HUES48 (cell line): ENCODE measurements at regions not wholly inside any gene's neighbourhood (a gene's known extent, or its start where the extent isn't known, plus 50 kb on each side); places are given as distances from the start of the nearest gene placed in this dataset.
A peak's percentile ranks its signal among the peaks of the same experiment; 100 is the strongest.
"Not testable (repeated sequence)": the region's sequence is repeated elsewhere in the genome, so short reads cannot be mapped to it uniquely, and the experiment has no call there.

Experiments
- H3K27ac ChIP-seq: one replicate; pipeline ENCODE4 v1.7.0; 2013; ENCODE audit warnings: low read depth, low read length, inconsistent platforms
- H3K27me3 ChIP-seq: 2 replicates; pipeline ENCODE4 v1.6.1; 2013; ENCODE audit warnings: mild to moderate bottlenecking, low read length; ENCODE audit not compliant: control insufficient read depth, insufficient read depth
- H3K36me3 ChIP-seq: 2 replicates; pipeline ENCODE4 v1.6.1; 2013; ENCODE audit warnings: low read length; ENCODE audit not compliant: control insufficient read depth, insufficient read depth
- H3K4me1 ChIP-seq: 2 replicates; pipeline ENCODE4 v1.6.1; 2013; ENCODE audit warnings: mild to moderate bottlenecking, low read length; ENCODE audit not compliant: control insufficient read depth, insufficient read depth
- H3K4me3 ChIP-seq: 2 replicates; pipeline ENCODE4 v1.5.1; 2013; ENCODE audit warnings: mild to moderate bottlenecking, low read depth, low read length
- H3K9ac ChIP-seq: 2 replicates; pipeline ENCODE4 v1.6.1; 2013; ENCODE audit warnings: mild to moderate bottlenecking, low read depth, low read length, moderate library complexity
- H3K9me3 ChIP-seq: 2 replicates; pipeline ENCODE4 v1.6.1; 2013; ENCODE audit warnings: low read length; ENCODE audit not compliant: control insufficient read depth, insufficient read depth

DNA sequence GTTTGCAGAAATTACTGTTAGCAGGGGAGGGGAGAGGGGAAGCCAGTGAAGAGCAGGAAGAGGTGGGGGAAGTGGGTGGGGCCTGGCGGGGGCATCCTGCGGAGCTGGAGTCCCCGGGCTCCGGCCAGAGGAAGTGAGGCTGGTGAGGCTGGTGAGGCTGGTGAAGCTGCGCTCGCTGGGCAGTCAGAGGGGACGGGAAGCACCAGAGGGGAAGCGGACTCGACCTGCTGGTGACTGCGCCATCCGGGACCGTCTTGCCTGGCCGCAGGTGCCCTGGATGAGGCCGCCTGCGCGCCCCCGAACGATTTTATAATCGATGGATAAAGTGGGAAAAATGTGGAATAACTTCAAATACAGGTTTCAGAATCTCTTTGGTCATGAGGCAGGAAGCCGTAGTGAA is 635.3 kb upstream of the MARCKS start:
- no peak overlapping the region for H3K9ac ChIP-seq
- no peaks in the 10 kb centered on the region for H3K4me1 ChIP-seq
- no peaks in the 10 kb centered on the region for H3K36me3 ChIP-seq
- no peaks in the 10 kb centered on the region for H3K9me3 ChIP-seq
- no peak overlapping the region for H3K4me3 ChIP-seq
- H3K27me3 ChIP-seq = no peaks in the 10 kb centered on the region
- no peak overlapping the region for H3K27ac ChIP-seq

DNA sequence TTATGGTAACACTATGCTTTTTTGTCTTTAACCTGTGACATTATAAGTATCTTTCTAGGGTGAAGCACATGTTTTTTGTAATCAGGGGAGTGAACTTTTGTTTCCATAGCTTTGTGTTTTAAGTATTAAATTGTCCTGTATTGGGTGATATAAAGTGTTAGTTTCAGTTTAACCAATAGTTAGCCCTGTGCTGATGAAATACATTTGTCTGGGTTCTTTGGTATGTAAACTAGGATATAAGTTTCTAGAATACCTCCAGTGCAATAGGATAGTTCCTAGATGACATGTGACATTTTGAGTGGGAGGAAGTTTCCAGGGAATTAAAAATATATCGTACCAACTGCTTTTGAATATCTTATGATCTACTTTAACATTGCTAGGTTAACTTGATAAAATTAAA is 611.0 kb upstream of the MARCKS start:
- no peak overlapping the region for H3K27ac ChIP-seq
- no peaks in the 10 kb centered on the region for H3K4me1 ChIP-seq
- no peaks in the 10 kb centered on the region for H3K27me3 ChIP-seq
- H3K36me3 ChIP-seq = no peaks in the 10 kb centered on the region
- no peaks in the 10 kb centered on the region for H3K9me3 ChIP-seq
- H3K9ac ChIP-seq = no peak overlapping the region
- H3K4me3 ChIP-seq = no peak overlapping the region

DNA sequence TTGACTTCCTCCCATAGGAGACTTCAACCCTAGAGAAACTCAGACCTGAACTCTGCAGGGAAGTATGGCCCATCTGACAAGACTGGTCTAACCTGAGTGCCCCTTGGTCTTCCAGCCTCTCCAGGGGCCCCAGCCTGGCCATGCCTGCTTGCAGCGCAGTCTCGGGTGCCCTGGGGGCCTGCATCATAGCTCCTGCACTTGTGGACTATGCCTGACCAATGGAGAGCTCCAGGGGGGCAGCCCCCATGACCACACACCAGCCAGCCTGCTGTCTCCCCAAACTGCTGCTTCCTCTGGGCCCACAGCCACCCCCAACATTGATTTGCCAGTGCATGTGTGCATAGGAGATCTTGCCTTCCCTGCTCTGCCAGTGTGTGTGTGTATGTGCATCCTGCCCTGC is 608.6 kb upstream of the MARCKS start:
- Histone ChIP-seq H3K9ac (no peak overlapping the region), H3K4me1 (no peaks in the 10 kb centered on the region), H3K4me3 (no peak overlapping the region), H3K36me3 (no peaks in the 10 kb centered on the region), H3K27me3 (no peaks in the 10 kb centered on the region), H3K9me3 (no peaks in the 10 kb centered on the region), H3K27ac (no peak overlapping the region)

DNA sequence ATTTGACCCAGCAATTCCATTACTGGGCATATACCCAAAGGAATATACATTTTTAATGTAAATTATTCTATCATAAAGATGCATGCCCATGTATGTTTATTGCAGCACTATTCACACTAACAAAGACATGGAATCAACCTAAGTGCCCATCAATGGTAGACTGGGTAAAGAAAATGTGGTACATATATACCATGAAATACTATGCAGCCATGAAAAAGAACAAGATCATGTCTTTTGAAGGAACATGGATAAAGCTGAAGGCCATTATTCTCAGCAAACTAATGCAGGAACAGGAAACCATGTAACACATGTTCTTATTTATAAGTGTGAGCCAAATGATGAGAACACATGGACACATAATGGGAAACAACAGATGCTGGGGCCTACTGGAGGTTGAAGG is 603.0 kb upstream of the MARCKS start:
- not testable (repeated sequence) for H3K4me1 ChIP-seq, H3K9me3 ChIP-seq, H3K4me3 ChIP-seq, H3K27ac ChIP-seq, H3K27me3 ChIP-seq, H3K9ac ChIP-seq, H3K36me3 ChIP-seq

DNA sequence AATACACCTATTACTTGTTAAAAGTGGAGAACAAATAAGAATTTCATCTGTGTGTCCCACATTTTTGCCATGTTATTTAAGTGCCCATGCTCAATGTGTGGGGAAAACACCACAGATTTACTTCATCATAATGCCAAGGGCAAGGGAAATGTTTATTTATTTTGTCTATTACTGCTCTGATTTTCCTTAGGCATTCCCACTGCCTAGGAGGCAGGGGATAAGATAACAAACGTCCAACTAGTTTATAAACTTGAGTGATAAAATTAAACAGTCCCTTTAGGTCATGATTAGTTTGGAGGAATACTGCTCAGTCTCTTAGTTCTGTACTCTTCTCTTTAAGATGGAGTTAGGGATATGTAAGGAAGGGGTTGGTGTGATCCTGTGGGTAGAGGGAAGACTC is 598.4 kb upstream of the MARCKS start:
- no peaks in the 10 kb centered on the region for H3K4me1 ChIP-seq
- H3K27ac ChIP-seq = no peak overlapping the region
- no peaks in the 10 kb centered on the region for H3K36me3 ChIP-seq
- peaks cover 12% of the 10 kb centered on the region; the same call in 1 of the 2 replicates for H3K9me3 ChIP-seq
- no peak overlapping the region for H3K4me3 ChIP-seq
- H3K27me3 ChIP-seq = no peaks in the 10 kb centered on the region
- no peak overlapping the region for H3K9ac ChIP-seq

DNA sequence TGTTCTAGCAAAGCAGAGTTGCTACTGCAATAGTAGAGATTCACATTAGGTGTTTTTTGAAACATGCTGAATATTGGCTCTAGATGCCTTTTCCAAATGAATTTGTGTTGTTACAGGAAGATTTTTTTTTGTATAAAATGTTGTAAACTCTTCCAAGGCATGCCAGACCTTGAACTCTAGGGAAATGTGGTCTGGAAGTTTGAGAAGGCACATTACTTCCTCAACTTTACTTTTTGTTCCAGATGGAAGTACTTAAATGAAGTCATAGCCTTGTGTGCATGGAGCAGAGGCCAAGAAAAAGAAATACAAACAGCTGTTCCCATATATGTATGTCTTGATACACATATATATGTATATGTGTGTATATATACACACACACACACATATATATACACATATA is 585.7 kb upstream of the MARCKS start:
- Histone ChIP-seq H3K4me3 (no peak overlapping the region), H3K4me1 (no peaks in the 10 kb centered on the region), H3K9me3 (peaks cover 30% of the 10 kb centered on the region), H3K36me3 (no peaks in the 10 kb centered on the region), H3K27ac (no peak overlapping the region), H3K9ac (no peak overlapping the region), H3K27me3 (no peaks in the 10 kb centered on the region)

DNA sequence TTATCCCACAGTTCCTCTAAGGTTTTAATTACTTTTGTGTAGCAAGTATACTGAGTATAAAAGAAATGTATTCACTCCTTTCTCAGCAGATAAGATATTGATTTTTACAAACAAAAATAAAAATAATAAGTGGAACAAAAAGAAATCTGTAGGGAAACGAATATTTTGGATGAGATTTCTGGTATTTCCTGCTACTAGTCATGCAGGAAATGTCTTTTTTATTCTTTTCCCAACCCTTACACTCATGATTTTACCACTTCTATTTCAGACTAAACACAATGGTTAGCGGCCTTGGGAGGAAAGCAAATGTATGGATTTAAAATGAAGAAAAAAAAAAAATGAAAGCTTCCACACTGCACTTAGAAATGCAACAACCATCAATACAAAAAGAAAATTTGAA is 580.5 kb upstream of the MARCKS start:
- Histone ChIP-seq H3K27ac (no peak overlapping the region), H3K36me3 (no peaks in the 10 kb centered on the region), H3K4me3 (no peak overlapping the region), H3K9ac (no peak overlapping the region), H3K27me3 (no peaks in the 10 kb centered on the region), H3K9me3 (no peaks in the 10 kb centered on the region), H3K4me1 (peaks cover 16% of the 10 kb centered on the region)

DNA sequence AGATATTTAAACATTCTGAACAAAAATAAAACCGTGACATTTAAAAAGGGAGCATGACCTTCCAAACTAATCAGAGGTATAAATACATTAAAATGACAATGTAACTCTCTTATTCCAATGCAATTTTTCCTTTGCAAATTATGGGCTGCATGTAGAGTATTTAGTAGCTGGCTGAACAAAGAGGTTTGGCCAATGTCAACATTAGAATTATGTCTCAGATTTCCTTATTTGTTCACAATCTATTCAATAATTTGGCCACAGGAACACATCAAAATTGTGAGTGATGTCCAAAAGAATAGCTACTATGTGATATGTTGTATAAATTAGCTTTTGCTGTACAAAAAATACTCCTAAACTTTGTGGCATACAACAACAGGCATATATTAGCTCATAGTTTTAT is 580.0 kb upstream of the MARCKS start:
- Histone ChIP-seq H3K4me3 (no peak overlapping the region), H3K27me3 (no peaks in the 10 kb centered on the region), H3K27ac (no peak overlapping the region), H3K9me3 (no peaks in the 10 kb centered on the region), H3K4me1 (peaks cover 17% of the 10 kb centered on the region), H3K9ac (no peak overlapping the region), H3K36me3 (no peaks in the 10 kb centered on the region)

DNA sequence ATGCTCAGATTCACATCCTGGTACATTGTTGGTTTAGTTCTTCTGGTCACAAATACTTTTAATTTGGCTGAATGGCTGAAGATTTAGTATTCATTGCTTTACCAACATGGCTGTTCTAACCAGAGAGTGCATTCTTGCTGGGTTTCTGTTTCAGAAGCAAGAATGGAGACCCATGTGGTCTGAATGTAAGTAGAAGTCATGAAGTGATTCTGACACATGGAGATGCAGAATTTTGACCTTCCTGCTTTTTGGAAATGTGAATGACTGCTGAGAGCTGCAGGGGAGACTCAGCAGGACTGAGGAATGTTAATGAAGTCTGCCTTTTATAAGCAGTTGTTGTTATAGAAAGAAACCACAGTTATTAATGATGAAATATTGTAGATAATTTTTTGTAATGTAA is 576.1 kb upstream of the MARCKS start:
- H3K36me3 ChIP-seq = no peaks in the 10 kb centered on the region
- no peak overlapping the region for H3K4me3 ChIP-seq
- peak overlapping the region; percentile 56 for H3K27ac ChIP-seq
- H3K9ac ChIP-seq = no peak overlapping the region
- no peaks in the 10 kb centered on the region for H3K27me3 ChIP-seq
- no peaks in the 10 kb centered on the region for H3K9me3 ChIP-seq
- H3K4me1 ChIP-seq = peaks cover 17% of the 10 kb centered on the region

DNA sequence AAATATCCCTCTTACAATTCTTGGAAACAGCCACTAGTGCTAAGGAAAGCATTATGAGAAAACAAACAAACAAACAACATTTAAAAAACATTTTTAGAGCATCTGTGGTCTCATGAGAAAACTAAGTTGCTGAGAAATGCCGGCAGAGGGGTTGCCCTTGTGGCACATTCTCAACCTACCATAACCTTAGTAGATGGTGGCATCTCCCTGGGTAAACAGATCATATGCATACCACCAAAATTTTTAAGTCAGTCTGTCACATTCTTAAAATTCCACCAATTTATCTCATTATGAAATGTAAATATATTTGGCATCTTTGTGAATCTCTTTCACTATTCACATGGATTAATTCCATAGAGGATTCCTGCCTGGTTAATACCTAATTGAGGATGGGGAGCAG is 575.7 kb upstream of the MARCKS start:
- Histone ChIP-seq H3K36me3 (no peaks in the 10 kb centered on the region), H3K4me3 (no peak overlapping the region), H3K9ac (no peak overlapping the region), H3K27me3 (no peaks in the 10 kb centered on the region), H3K4me1 (peaks cover 17% of the 10 kb centered on the region), H3K9me3 (peaks cover 4% of the 10 kb centered on the region; the same call in 1 of the 2 replicates), H3K27ac (peak overlapping the region; percentile 56)

DNA sequence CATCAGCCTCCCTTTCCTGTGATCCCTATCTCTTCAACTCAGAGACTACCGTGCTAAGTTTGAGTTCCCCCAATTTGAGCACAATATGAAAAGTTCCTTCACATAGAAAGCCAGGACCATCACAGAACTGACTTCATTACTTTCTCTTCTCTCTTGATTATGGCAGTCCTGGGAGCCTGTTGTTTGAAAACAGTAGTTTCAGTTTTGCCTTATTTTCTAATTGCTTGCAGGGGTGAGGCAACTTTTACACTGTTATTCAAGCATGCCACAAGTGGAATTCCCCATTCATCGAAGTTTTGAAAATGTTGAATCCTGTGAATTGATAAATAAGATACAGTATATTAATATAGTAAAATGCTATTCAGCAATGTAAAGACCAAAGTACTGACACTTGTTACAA is 569.7 kb upstream of the MARCKS start:
- Histone ChIP-seq H3K27ac (no peak overlapping the region), H3K9me3 (peaks cover 4% of the 10 kb centered on the region; the same call in 1 of the 2 replicates), H3K4me3 (no peak overlapping the region), H3K36me3 (no peaks in the 10 kb centered on the region), H3K9ac (no peak overlapping the region), H3K27me3 (no peaks in the 10 kb centered on the region), H3K4me1 (peaks cover 9% of the 10 kb centered on the region)

DNA sequence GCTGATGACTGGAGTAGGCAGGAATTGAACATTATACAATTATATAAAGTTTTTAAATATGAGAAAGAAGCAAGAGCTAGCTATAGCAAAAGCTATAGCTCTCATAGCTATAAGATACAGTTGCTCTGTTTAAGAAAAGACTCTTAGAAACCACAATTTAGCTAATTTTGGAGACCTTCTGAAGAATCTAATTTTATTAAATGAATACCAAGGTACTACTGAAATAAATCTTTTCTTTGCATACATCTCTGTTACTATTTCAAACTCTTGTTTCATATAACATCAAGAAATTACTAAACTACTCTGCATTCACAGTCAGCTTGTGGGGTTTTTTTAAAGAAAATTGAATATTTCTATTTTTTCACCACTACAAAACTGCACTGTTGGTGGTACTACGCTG is 568.7 kb upstream of the MARCKS start:
- no peaks in the 10 kb centered on the region for H3K36me3 ChIP-seq
- H3K4me3 ChIP-seq = no peak overlapping the region
- no peak overlapping the region for H3K27ac ChIP-seq
- H3K9me3 ChIP-seq = peaks cover 4% of the 10 kb centered on the region; the same call in 1 of the 2 replicates
- peaks cover 9% of the 10 kb centered on the region for H3K4me1 ChIP-seq
- no peaks in the 10 kb centered on the region for H3K27me3 ChIP-seq
- H3K9ac ChIP-seq = no peak overlapping the region
